ENCODE measurements at regions not wholly inside any gene's neighbourhood (a gene's known extent, or its start where the extent isn't known, plus 50 kb on each side); places are given as distances from the start of the nearest gene placed in this dataset.

- TF ChIP-seq POLR2A (IDR thresholded peaks at IDR 0.05; ENCODE audit: low read depth, low read length), result no peak
- no peak for TF ChIP-seq TAF1 (IDR thresholded peaks at IDR 0.05; ENCODE audit: borderline replicate concordance, low read depth, low read length)
- no peak for TF ChIP-seq POLR2AphosphoS5 (IDR thresholded peaks at IDR 0.05; ENCODE audit: low read depth, low read length)
- DNase-seq (ENCODE audit: insufficient read length), result no peak
- no peak for FAIRE-seq
Measured at GRCh38 chr20:48571949-48572847, 255.6 kb downstream of the PREX1 start.

- TF ChIP-seq POLR2AphosphoS5 (IDR thresholded peaks at IDR 0.05; ENCODE audit: low read depth, low read length) (no peak), POLR2A (IDR thresholded peaks at IDR 0.05; ENCODE audit: low read depth, low read length) (no peak), TAF1 (IDR thresholded peaks at IDR 0.05; ENCODE audit: borderline replicate concordance, low read depth, low read length) (no peak)
- DNase-seq (ENCODE audit: insufficient read length), result no peak
- no peak for FAIRE-seq
Measured at GRCh38 chr20:48569679-48570078, 258.1 kb downstream of the PREX1 start.

GRCh38 chr20:48568520-48568919 is 259.3 kb downstream of the PREX1 start:
- FAIRE-seq (no peak), DNase-seq (ENCODE audit: insufficient read length) (no peak)
- no peak for TF ChIP-seq POLR2A (IDR thresholded peaks at IDR 0.05; ENCODE audit: low read depth, low read length)
- no peak for TF ChIP-seq POLR2AphosphoS5 (IDR thresholded peaks at IDR 0.05; ENCODE audit: low read depth, low read length)
- TF ChIP-seq TAF1 (IDR thresholded peaks at IDR 0.05; ENCODE audit: borderline replicate concordance, low read depth, low read length), result no peak

- TF ChIP-seq POLR2A (IDR thresholded peaks at IDR 0.05; ENCODE audit: low read depth, low read length), result no peak
- no peak for TF ChIP-seq TAF1 (IDR thresholded peaks at IDR 0.05; ENCODE audit: borderline replicate concordance, low read depth, low read length)
- TF ChIP-seq POLR2AphosphoS5 (IDR thresholded peaks at IDR 0.05; ENCODE audit: low read depth, low read length), result no peak
- no peak for FAIRE-seq
Measured at GRCh38 chr20:48567145-48567544, 260.7 kb downstream of the PREX1 start.

GRCh38 chr20:48564982-48565539 is 262.7 kb downstream of the PREX1 start:
- FAIRE-seq, result no peak
- TF ChIP-seq TAF1 (IDR thresholded peaks at IDR 0.05; ENCODE audit: borderline replicate concordance, low read depth, low read length), result no peak
- TF ChIP-seq POLR2AphosphoS5 (IDR thresholded peaks at IDR 0.05; ENCODE audit: low read depth, low read length), result no peak
- TF ChIP-seq POLR2A (IDR thresholded peaks at IDR 0.05; ENCODE audit: low read depth, low read length), result no peak
- DNase-seq (ENCODE audit: insufficient read length), result no peak

More at GRCh38 chr20:48567145-48567544, 260.7 kb downstream of the PREX1 start:
- DNase-seq (ENCODE audit: insufficient read length), result no peak

GRCh38 chr20:48563191-48563870 is 264.5 kb downstream of the PREX1 start:
- DNase-seq (ENCODE audit: insufficient read length) (no peak), FAIRE-seq (no peak)
- TF ChIP-seq POLR2AphosphoS5 (IDR thresholded peaks at IDR 0.05; ENCODE audit: low read depth, low read length), result no peak
- no peak for TF ChIP-seq POLR2A (IDR thresholded peaks at IDR 0.05; ENCODE audit: low read depth, low read length)
- no peak for TF ChIP-seq TAF1 (IDR thresholded peaks at IDR 0.05; ENCODE audit: borderline replicate concordance, low read depth, low read length)

GRCh38 chr20:48562586-48563116 is 265.1 kb downstream of the PREX1 start:
- FAIRE-seq (no peak), DNase-seq (ENCODE audit: insufficient read length) (no peak)
- no peak for TF ChIP-seq POLR2AphosphoS5 (IDR thresholded peaks at IDR 0.05; ENCODE audit: low read depth, low read length)
- no peak for TF ChIP-seq POLR2A (IDR thresholded peaks at IDR 0.05; ENCODE audit: low read depth, low read length)
- no peak for TF ChIP-seq TAF1 (IDR thresholded peaks at IDR 0.05; ENCODE audit: borderline replicate concordance, low read depth, low read length)

- FAIRE-seq, result no peak
- DNase-seq (ENCODE audit: insufficient read length), result no peak
- TF ChIP-seq TAF1 (IDR thresholded peaks at IDR 0.05; ENCODE audit: borderline replicate concordance, low read depth, low read length) (no peak), POLR2A (IDR thresholded peaks at IDR 0.05; ENCODE audit: low read depth, low read length) (no peak), POLR2AphosphoS5 (IDR thresholded peaks at IDR 0.05; ENCODE audit: low read depth, low read length) (no peak)
Measured at GRCh38 chr20:48558906-48559305, 268.9 kb downstream of the PREX1 start.

GRCh38 chr20:48557380-48557779 is 270.4 kb downstream of the PREX1 start:
- DNase-seq (ENCODE audit: insufficient read length) (no peak), FAIRE-seq (no peak)
- TF ChIP-seq POLR2A (IDR thresholded peaks at IDR 0.05; ENCODE audit: low read depth, low read length), result no peak
- TF ChIP-seq POLR2AphosphoS5 (IDR thresholded peaks at IDR 0.05; ENCODE audit: low read depth, low read length), result no peak
- no peak for TF ChIP-seq TAF1 (IDR thresholded peaks at IDR 0.05; ENCODE audit: borderline replicate concordance, low read depth, low read length)

- TF ChIP-seq POLR2A (IDR thresholded peaks at IDR 0.05; ENCODE audit: low read depth, low read length) (no peak), TAF1 (IDR thresholded peaks at IDR 0.05; ENCODE audit: borderline replicate concordance, low read depth, low read length) (no peak), POLR2AphosphoS5 (IDR thresholded peaks at IDR 0.05; ENCODE audit: low read depth, low read length) (no peak)
- FAIRE-seq (no peak), DNase-seq (ENCODE audit: insufficient read length) (no peak)
Measured at GRCh38 chr20:48556956-48557355, 270.8 kb downstream of the PREX1 start.

- no peak for FAIRE-seq
- DNase-seq (ENCODE audit: insufficient read length), result no peak
- TF ChIP-seq POLR2AphosphoS5 (IDR thresholded peaks at IDR 0.05; ENCODE audit: low read depth, low read length) (no peak), POLR2A (IDR thresholded peaks at IDR 0.05; ENCODE audit: low read depth, low read length) (no peak)
Measured at GRCh38 chr20:48552550-48552949, 275.2 kb downstream of the PREX1 start.
